ENCODE measurements at regions not wholly inside any gene's neighbourhood (a gene's known extent, or its start where the extent isn't known, plus 50 kb on each side); places are given as distances from the start of the nearest gene placed in this dataset.
"Not testable (repeated sequence)": the region's sequence is repeated elsewhere in the genome, so short reads cannot be mapped to it uniquely, and the experiment has no call there.

GRCh38 chr9:21533597-21533996, 51.5 kb upstream of the IFNE start:
- no peak for DNase-seq

DNA sequence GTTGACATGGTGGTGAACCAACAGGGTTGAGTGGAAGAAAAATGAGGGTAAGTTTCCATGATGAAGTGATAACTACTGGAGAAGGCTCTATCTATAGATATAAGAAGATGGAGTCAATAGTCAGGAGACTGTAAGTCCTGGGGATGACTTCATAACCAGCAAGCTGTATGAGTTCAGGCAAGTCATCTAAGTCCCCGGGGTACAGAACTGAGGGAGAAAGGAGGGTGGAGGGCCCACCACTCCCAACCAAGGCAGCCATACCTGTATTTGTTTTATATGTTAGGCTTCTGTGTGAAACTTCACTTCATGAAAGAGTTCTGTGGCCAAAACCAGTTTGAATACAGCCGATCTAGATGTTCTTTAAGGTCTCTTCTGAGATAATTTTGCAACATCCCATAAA, 53.3 kb upstream of the IFNE start:
- no peak for DNase-seq

- DNase-seq, result peak in 1 of 58 donors; percentile 13
These were observed 60.7 kb upstream of the IFNE start for GRCh38 chr9:21542787-21543186.

DNA sequence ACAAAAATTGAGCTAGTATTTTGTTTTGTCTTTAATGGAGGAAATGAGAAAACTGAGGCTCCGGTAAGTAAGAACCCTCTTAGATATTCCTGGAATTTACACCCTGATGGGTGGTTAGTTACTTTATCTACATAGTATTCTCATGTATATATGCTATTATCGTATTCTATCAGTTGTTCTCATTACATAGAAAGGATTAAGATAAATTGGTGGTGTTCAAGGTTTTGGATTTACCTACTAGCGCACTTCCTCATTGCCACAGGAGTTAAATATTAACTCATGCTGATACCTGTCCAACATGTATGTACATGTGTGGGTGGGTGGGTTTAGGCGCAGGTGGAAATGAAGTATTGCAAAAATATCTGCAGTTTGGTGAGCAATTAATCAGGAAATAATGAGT, 61.1 kb upstream of the IFNE start:
- DNase-seq, result no peak

DNA sequence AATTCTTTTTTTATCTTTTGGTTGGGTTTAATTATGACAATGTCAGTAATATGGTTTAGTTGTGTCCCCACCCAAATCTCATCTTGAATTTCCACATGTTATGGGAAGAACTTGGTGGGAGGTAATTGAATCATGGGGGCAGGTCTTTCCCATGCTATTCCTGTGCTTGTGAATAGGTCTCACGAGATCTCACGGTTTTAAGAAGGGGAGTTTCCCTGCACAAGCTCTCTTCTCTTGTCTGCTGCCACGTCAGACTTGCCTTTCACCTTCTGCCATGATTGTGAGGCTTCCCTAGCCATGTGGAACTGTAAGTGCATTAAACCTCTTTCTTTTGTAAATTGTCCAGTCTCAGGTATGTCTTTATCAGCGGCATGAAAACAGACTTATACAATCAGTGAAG, 61.7 kb upstream of the IFNE start:
- DNase-seq, result not testable (repeated sequence)

DNA sequence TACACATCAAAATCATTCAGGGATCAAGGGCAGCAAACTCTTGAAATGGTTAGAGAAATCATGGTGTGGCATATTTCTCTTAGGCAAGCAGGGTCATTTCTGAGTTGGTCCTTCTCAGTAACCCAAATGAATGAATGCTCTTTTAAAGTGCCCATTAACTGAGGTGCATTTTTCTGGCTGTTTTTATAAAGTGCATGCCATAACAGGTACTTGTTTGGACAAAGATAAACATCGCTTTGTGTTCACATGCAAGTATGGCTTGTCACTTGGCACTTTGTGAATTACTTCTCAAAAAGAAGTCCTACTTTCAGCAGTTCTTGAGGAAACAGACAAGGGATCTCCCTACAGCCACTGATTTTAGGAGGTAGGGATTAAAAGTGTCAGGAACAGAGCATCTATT, 64.8 kb upstream of the IFNE start:
- DNase-seq, result no peak

DNA sequence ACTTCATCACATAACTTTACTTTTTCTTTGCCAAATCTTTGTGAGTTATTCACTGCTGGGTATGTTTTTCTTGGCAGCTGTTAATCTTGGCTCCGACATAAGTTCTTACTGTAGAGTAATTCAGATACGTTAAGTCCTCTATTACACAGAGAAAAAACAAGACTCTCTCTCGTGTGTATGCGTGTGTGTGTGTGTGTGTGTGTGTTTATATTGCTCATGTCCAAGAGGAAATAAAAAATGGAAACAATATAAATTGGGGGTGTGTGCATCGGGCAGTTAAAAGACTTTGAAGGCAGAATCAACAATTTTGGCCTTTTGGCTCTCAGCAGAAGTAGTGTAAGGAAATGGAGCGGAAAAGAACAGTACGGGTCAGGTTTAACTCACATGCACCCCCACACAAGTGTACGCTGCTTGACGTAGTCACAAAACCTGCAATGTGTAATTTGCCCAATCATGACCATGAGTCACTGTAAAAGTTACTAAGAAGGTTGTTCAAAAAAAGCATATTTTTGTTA, 67.2 kb upstream of the IFNE start:
- DNase-seq, result peak in 3 of 58 donors; percentile 2 to 12 (median 6)

- DNase-seq, result no peak
These were observed 67.8 kb upstream of the IFNE start for GRCh38 chr9:21549890-21550289.

- no peak for DNase-seq
These were observed 68.3 kb upstream of the IFNE start for GRCh38 chr9:21550392-21550791.

GRCh38 chr9:21551401-21551800, 69.3 kb upstream of the IFNE start:
- DNase-seq, result no peak

GRCh38 chr9:21552244-21553170, 70.4 kb upstream of the IFNE start:
- DNase-seq, result no peak

DNA sequence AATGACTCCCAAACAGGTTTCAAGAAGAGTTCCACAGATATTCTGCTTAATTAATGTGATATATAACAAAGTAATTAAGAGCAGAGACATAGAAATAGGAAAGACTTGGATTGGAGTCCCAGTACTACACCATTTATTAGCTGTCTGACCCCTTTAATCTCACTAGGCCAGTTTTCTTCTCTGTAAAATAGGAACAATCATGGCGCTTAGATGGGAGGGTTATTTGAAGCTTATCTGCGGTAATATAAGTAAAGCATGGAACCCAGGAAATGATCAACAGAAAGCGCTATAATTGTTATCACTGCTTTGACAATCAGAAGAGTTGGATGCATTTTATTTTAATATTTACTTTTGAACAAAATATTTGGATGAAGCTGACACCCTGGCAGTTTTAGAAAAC, 71.3 kb upstream of the IFNE start:
- DNase-seq, result no peak

- no peak for DNase-seq
These were observed 72.7 kb upstream of the IFNE start for GRCh38 chr9:21554813-21555212.

DNA sequence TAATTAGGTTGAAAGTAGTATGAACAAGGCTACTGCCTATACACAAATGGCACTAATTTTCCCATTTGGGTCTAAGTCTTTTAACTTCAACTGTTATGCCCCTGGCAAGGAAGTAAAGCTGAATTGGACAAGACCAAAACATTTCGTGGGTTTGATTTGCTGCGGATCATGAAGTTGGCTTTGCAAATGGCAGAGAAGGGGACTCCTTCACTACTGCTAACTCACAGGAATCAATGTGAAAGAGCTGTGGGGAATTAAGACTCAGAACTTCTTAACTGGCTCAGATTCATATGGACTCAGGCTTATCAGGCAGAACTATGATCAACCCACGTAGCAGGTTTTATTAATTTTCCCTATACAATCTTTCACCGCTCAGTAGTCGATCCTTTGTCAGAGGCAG, 73.8 kb upstream of the IFNE start:
- no peak for DNase-seq

- no peak for DNase-seq
These were observed 74.7 kb upstream of the IFNE start for GRCh38 chr9:21556581-21557427.

GRCh38 chr9:21557428-21557768, 75.3 kb upstream of the IFNE start:
- DNase-seq, result no peak

DNA sequence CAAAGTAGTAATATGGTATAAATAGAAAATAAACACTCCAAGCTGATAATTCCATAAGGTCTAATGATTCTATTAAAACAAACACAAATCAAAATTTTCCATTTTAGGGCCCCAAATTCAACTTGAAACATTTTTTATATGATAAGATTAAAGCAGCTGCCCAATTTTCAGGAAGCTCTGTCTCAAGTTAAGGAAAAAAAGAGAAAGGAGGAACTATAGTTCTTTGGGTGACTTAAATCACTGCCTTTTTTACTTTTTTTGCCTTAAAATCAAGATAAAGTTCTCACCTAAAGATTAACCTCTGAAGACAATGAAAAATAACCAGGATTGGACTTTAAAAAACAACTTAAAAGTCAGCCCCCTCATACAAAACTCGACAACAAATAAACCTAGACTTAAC, 76.0 kb upstream of the IFNE start:
- DNase-seq, result no peak

- DNase-seq, result peak in 1 of 58 donors; percentile 9
These were observed 76.7 kb upstream of the IFNE start for GRCh38 chr9:21558615-21559401.

GRCh38 chr9:21559402-21560280, 77.5 kb upstream of the IFNE start:
- DNase-seq, result peak in 6 of 58 donors; percentile 7 to 29 (median 17)

GRCh38 chr9:21560281-21560745, 78.2 kb upstream of the IFNE start:
- no peak for DNase-seq

Data from anterior cingulate cortex (tissue), 58 donors.